NCI-H345 treated with DMSO at 0.1 percent for 48 hours (cell line): ENCODE measurements at regions not wholly inside any gene's neighbourhood (a gene's known extent, or its start where the extent isn't known, plus 50 kb on each side); places are given as distances from the start of the nearest gene placed in this dataset.
"Not testable (repeated sequence)": the region's sequence is repeated elsewhere in the genome, so short reads cannot be mapped to it uniquely, and the experiment has no call there.

Experiments used
- DNase-seq: peaks from one replicate; lab custom pipeline; 2025; ENCODE audit not compliant: unreplicated experiment; lab: John Stamatoyannopoulos, UW

GRCh38 chr12:89877671-89878070 lies 169.0 kb upstream of the ATP2B1 start:
- no peak for DNase-seq

GRCh38 chr12:89877136-89877535 lies 168.5 kb upstream of the ATP2B1 start:
- DNase-seq: no peak

- DNase-seq: no peak
Measured at GRCh38 chr12:89875809-89876208, 167.2 kb upstream of the ATP2B1 start.

GRCh38 chr12:89875225-89875624 lies 166.6 kb upstream of the ATP2B1 start:
- DNase-seq: no peak

- DNase-seq: no peak
Measured at GRCh38 chr12:89874146-89874545, 165.5 kb upstream of the ATP2B1 start.

GRCh38 chr12:89873745-89874144 lies 165.1 kb upstream of the ATP2B1 start:
- DNase-seq: no peak

GRCh38 chr12:89872922-89873630 lies 164.4 kb upstream of the ATP2B1 start:
- DNase-seq: no peak

GRCh38 chr12:89870413-89871184 lies 162.0 kb upstream of the ATP2B1 start:
- no peak for DNase-seq

GRCh38 chr12:89867611-89868010 lies 159.0 kb upstream of the ATP2B1 start:
- not testable (repeated sequence) for DNase-seq

GRCh38 chr12:89864411-89864810 lies 155.8 kb upstream of the ATP2B1 start:
- no peak for DNase-seq

- DNase-seq: no peak
Measured at GRCh38 chr12:89863968-89864367, 155.3 kb upstream of the ATP2B1 start.

- no peak for DNase-seq
Measured at GRCh38 chr12:89863493-89863938, 154.9 kb upstream of the ATP2B1 start.

- no peak for DNase-seq
Measured at GRCh38 chr12:89862511-89863445, 154.1 kb upstream of the ATP2B1 start.

- no peak for DNase-seq
Measured at GRCh38 chr12:89861086-89861485, 152.4 kb upstream of the ATP2B1 start.

- no peak for DNase-seq
Measured at GRCh38 chr12:89859508-89860220, 151.0 kb upstream of the ATP2B1 start.

GRCh38 chr12:89858718-89859117 lies 150.1 kb upstream of the ATP2B1 start:
- DNase-seq: no peak

GRCh38 chr12:89857652-89858274 lies 149.1 kb upstream of the ATP2B1 start:
- no peak for DNase-seq

GRCh38 chr12:89856431-89856830 lies 147.8 kb upstream of the ATP2B1 start:
- no peak for DNase-seq

GRCh38 chr12:89848732-89849131 lies 140.1 kb upstream of the ATP2B1 start:
- no peak for DNase-seq

- DNase-seq: no peak
Measured at GRCh38 chr12:89846473-89847055, 137.9 kb upstream of the ATP2B1 start.
